PC-3 (cell line): ENCODE measurements at regions not wholly inside any gene's neighbourhood (a gene's known extent, or its start where the extent isn't known, plus 50 kb on each side); places are given as distances from the start of the nearest gene placed in this dataset.

ENCODE experiments used
- ATAC-seq: fragments of 200-7000 bp; cut with Tn5 transposase; 2 replicates; pipeline ENCODE4 v1.9.1; 2020; ENCODE audit warnings: mild to moderate bottlenecking, moderate library complexity
- BruUV-seq: library from RNA; stranded (reverse); fragments of 400-500 nt; replicated peaks from 2 replicates; lab custom pipeline; 2021; lab: Mats Ljungman, UMichigan
- CTCF ChIA-PET: fragments of 300-600 bp; sonication (Branson Sonifier 250); formaldehyde crosslinking; loops from one replicate; lab custom pipeline; 2022; ENCODE audit warnings: antibody characterized with exemption; lab: Charles Lee
- POLR2A ChIA-PET: fragments of 300-600 bp; sonication (Branson Sonifier 250); formaldehyde crosslinking; loops from one replicate; lab custom pipeline; 2022; ENCODE audit warnings: antibody characterized with exemption; ENCODE audit not compliant: unreplicated experiment; lab: Charles Lee
- DNase-seq: peaks from one replicate; pipeline ENCODE4 v3.0.0-alpha.2; 2015
- H2AFZ ChIP-seq: fragments of 300-600 bp; sonication (generic); 2 replicates; pipeline ENCODE4 v1.6.0; 2016; ENCODE audit warnings: antibody characterized with exemption, low read length
- H3F3A ChIP-seq: fragments of 300-600 bp; sonication (generic); one replicate; pipeline ENCODE4 v1.6.0; 2017; ENCODE audit warnings: antibody characterized with exemption, low read length, control low read depth, mild to moderate bottlenecking; ENCODE audit not compliant: unreplicated experiment
- H3K27ac ChIP-seq: fragments of 300-600 bp; sonication (generic); 2 replicates; pipeline ENCODE4 v1.5.1; 2016; ENCODE audit warnings: mild to moderate bottlenecking, low read length
- H3K27me3 ChIP-seq: fragments of 300-600 bp; sonication (generic); 2 replicates; pipeline ENCODE4 v1.6.1; 2016; ENCODE audit warnings: low read length, mixed read lengths
- H3K36me3 ChIP-seq: fragments of 300-600 bp; sonication (generic); 2 replicates; pipeline ENCODE4 v1.6.1; 2016; ENCODE audit warnings: low read depth, mixed run types, low read length, mixed read lengths
- H3K4me1 ChIP-seq: fragments of 300-600 bp; sonication (generic); 2 replicates; pipeline ENCODE4 v1.5.1; 2016; ENCODE audit warnings: low read length; ENCODE audit not compliant: insufficient read depth
- H3K4me2 ChIP-seq: fragments of 300-600 bp; sonication (generic); 2 replicates; pipeline ENCODE4 v1.6.0; 2016; ENCODE audit warnings: low read length
- H3K4me3 ChIP-seq: fragments of 300-600 bp; sonication (generic); 2 replicates; pipeline ENCODE4 v1.5.1; 2016; ENCODE audit warnings: mild to moderate bottlenecking, low read length, mixed read lengths
- H3K79me2 ChIP-seq: fragments of 300-600 bp; sonication (generic); 2 replicates; pipeline ENCODE4 v1.6.1; 2017; ENCODE audit warnings: low read length, mixed read lengths
- H3K9ac ChIP-seq: fragments of 300-600 bp; sonication (generic); 2 replicates; pipeline ENCODE4 v1.6.0; 2016; ENCODE audit warnings: mild to moderate bottlenecking, low read length
- H3K9me2 ChIP-seq: fragments of 300-600 bp; sonication (generic); replicated peaks from 2 replicates; pipeline ENCODE4 v1.6.1; 2016; ENCODE audit warnings: mixed run types, low read length, mixed read lengths
- H3K9me3 ChIP-seq: fragments of 300-600 bp; sonication (generic); 2 replicates; pipeline ENCODE4 v1.6.1; 2016; ENCODE audit warnings: low read length, mixed read lengths
- H4K20me1 ChIP-seq: fragments of 300-600 bp; sonication (generic); 2 replicates; pipeline ENCODE4 v1.6.1; 2016; ENCODE audit warnings: low read length, mixed read lengths
- EZH2 ChIP-seq: fragments of 300-600 bp; sonication (generic); IDR thresholded peaks from one replicate; pipeline ENCODE4 v1.6.1; 2017; ENCODE audit warnings: antibody characterized with exemption, mild to moderate bottlenecking, low read length; ENCODE audit not compliant: unreplicated experiment
- EZH2phosphoT487 ChIP-seq: fragments of 300-600 bp; sonication (generic); IDR thresholded peaks from 2 replicates; pipeline ENCODE4 v1.6.1; 2018; ENCODE audit warnings: mild to moderate bottlenecking, antibody characterized with exemption, low read length, borderline replicate concordance
- intact Hi-C: fragments of 100-400 bp; cut with micrococcal nuclease; formaldehyde crosslinking; loops from 2 replicates; pipeline ENCODE4 v1.9.0; 2023
- TF ChIP-seq, protein P1 (sequence below): fragments of 300-600 bp; sonication (generic); conservative IDR thresholded peaks from 2 replicates; pipeline ENCODE4 v1.5.1; 2017; ENCODE audit warnings: antibody characterized with exemption, low read depth, mild to moderate bottlenecking, low read length

DNA sequence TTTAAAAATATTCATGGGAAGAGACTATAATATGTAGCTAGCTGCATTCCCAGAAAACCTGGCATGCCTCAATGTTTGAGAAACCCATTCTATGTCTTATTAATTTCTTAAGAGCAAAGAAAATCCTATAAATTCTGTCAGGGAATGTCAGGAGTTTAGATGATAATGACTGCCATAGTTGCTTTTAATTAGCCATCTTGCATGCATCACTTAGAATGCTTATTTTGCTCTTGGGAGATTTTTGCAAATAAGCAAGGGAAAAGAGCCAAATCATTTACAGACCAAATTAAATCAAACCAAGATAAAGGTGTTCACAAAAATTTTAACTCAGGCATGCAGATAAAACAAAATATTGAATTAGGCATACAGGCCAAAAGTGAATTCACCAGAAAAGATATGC lies 152.8 kb downstream of the FASLG start:
- Histone ChIP-seq H3K9me2 (no peaks in the 10 kb centered on the region), H4K20me1 (no peaks in the 10 kb centered on the region), H3K27me3 (no peaks in the 10 kb centered on the region), H3K4me1 (no peaks in the 10 kb centered on the region), H3K36me3 (no peaks in the 10 kb centered on the region), H3K9ac (no peak overlapping the region), H3K27ac (no peak overlapping the region), H3K79me2 (no peaks in the 10 kb centered on the region), H3F3A (no peaks in the 10 kb centered on the region), H3K9me3 (peaks cover 22% of the 10 kb centered on the region; the same call in 1 of the 2 replicates), H3K4me2 (no peak overlapping the region), H3K4me3 (no peak overlapping the region), H2AFZ (no peak overlapping the region)
- intact Hi-C loops = no loop called here
- ChIA-PET CTCF (interaction anchor here (0.6 kb wide), 1 partner anchor 702 kb away, joined by 3 read pairs; no protein-coding TSS in a partner anchor), POLR2A (no interaction called here)
- TF ChIP-seq, protein P1, sequence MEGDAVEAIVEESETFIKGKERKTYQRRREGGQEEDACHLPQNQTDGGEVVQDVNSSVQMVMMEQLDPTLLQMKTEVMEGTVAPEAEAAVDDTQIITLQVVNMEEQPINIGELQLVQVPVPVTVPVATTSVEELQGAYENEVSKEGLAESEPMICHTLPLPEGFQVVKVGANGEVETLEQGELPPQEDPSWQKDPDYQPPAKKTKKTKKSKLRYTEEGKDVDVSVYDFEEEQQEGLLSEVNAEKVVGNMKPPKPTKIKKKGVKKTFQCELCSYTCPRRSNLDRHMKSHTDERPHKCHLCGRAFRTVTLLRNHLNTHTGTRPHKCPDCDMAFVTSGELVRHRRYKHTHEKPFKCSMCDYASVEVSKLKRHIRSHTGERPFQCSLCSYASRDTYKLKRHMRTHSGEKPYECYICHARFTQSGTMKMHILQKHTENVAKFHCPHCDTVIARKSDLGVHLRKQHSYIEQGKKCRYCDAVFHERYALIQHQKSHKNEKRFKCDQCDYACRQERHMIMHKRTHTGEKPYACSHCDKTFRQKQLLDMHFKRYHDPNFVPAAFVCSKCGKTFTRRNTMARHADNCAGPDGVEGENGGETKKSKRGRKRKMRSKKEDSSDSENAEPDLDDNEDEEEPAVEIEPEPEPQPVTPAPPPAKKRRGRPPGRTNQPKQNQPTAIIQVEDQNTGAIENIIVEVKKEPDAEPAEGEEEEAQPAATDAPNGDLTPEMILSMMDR = no peak
- TF ChIP-seq EZH2 (no peak), EZH2phosphoT487 (no peak)
- ATAC-seq (no peak), DNase-seq (no peak)
- no TSS peak for BruUV-seq

DNA sequence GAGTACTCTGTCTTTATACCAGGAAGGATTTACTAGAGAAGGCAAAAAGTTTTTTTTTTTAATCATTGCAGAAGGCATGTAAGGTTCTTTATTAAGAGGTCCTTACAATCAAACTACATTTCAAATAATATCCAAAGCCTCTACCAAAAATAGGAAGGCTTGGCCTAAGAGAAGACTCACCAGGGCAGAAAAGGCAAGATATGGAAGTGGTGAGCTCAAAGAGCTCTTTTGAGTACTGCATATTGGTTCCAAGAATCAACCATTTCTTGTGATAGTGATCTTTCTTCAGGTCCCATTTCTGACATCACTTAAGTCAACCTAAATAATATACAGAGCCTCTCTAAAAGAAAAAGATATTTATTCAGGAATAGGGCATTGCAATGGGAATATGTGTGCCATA lies 153.2 kb downstream of the FASLG start:
- intact Hi-C loops = no loop called here
- CTCF ChIA-PET = no interaction called here

DNA sequence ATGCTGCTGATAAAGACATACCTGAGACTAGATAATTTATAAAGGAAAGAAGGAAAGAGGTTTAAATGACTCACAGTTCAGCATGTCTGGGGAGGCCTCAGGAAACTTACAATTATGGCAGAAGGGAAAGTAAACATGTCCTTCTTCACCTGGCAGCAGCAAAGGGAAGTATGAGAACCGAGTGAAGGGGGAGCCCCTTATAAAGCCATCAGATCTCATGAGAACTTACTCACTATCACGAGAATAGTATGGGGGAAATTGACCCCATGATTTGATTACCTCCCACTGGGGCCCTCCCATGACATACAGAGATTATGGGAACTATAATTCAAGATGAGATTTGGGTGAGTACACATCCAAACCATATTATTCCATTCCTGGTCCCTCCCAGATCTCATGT lies 154.4 kb downstream of the FASLG start:
- H3K27ac ChIP-seq = no peak overlapping the region
- no peaks in the 10 kb centered on the region for H3K79me2 ChIP-seq
- CTCF ChIA-PET = no interaction called here
- DNase-seq = no peak
- H3K9ac ChIP-seq = no peak overlapping the region
- H3K27me3 ChIP-seq = no peaks in the 10 kb centered on the region
- no peaks in the 10 kb centered on the region for H3K36me3 ChIP-seq
- H3K4me3 ChIP-seq = no peak overlapping the region
- BruUV-seq = no TSS peak
- intact Hi-C loops = no loop called here
- TF ChIP-seq EZH2 (no peak), EZH2phosphoT487 (no peak)
- TF ChIP-seq, protein P1 = no peak
- no peaks in the 10 kb centered on the region for H3K4me1 ChIP-seq
- H3K9me3 ChIP-seq = peaks cover 22% of the 10 kb centered on the region; the same call in 1 of the 2 replicates
- no peak overlapping the region for H2AFZ ChIP-seq
- H3K4me2 ChIP-seq = no peak overlapping the region
- no peak for ATAC-seq
- POLR2A ChIA-PET = no interaction called here
- H3F3A ChIP-seq = no peaks in the 10 kb centered on the region
- no peaks in the 10 kb centered on the region for H3K9me2 ChIP-seq
- no peaks in the 10 kb centered on the region for H4K20me1 ChIP-seq

More for the DNA sequence above, 153.2 kb downstream of the FASLG start:
- Histone ChIP-seq H3K9ac (no peak overlapping the region), H3K9me3 (peaks cover 22% of the 10 kb centered on the region; the same call in 1 of the 2 replicates), H3K9me2 (no peaks in the 10 kb centered on the region), H3K36me3 (no peaks in the 10 kb centered on the region), H3K79me2 (no peaks in the 10 kb centered on the region), H3F3A (no peaks in the 10 kb centered on the region), H3K4me3 (no peak overlapping the region), H4K20me1 (no peaks in the 10 kb centered on the region), H3K27ac (no peak overlapping the region), H3K27me3 (no peaks in the 10 kb centered on the region), H3K4me2 (no peak overlapping the region), H3K4me1 (no peaks in the 10 kb centered on the region), H2AFZ (no peak overlapping the region)
- POLR2A ChIA-PET = no interaction called here
- DNase-seq (no peak), ATAC-seq (no peak)
- BruUV-seq = no TSS peak
- TF ChIP-seq, protein P1 = no peak
- TF ChIP-seq EZH2phosphoT487 = no peak
- no peak for TF ChIP-seq EZH2
